WERI-Rb-1 (cell line): ENCODE measurements at regions not wholly inside any gene's neighbourhood (a gene's known extent, or its start where the extent isn't known, plus 50 kb on each side); places are given as distances from the start of the nearest gene placed in this dataset.

ENCODE experiments used
- DNase-seq: peaks from one replicate; pipeline ENCODE4 v3.0.0-alpha.2; 2020
- H3K27ac ChIP-seq: fragments of 250-450 bp; sonication (Bioruptor Pico); 2 replicates; pipeline ENCODE4 v1.5.1; 2020; ENCODE audit warnings: mild to moderate bottlenecking, moderate library complexity
- H3K27me3 ChIP-seq: fragments of 250-450 bp; sonication (Bioruptor Pico); 2 replicates; pipeline ENCODE4 v1.5.1; 2021; ENCODE audit warnings: mild to moderate bottlenecking, low read depth, moderate library complexity; ENCODE audit not compliant: insufficient read depth, severe bottlenecking
- H3K36me3 ChIP-seq: fragments of 250-450 bp; sonication (Bioruptor Pico); 2 replicates; pipeline ENCODE4 v1.5.1; 2020; ENCODE audit warnings: mild to moderate bottlenecking, moderate library complexity
- H3K4me3 ChIP-seq: 2 replicates; pipeline ENCODE4 v1.5.1; 2011; ENCODE audit warnings: low read depth, mild to moderate bottlenecking, control low read depth, low read length
- H3K9me3 ChIP-seq: fragments of 250-450 bp; sonication (Bioruptor Pico); 2 replicates; pipeline ENCODE4 v1.5.1; 2021; ENCODE audit warnings: mild to moderate bottlenecking, moderate library complexity; ENCODE audit not compliant: severe bottlenecking
- CTCF ChIP-seq: IDR thresholded peaks from 2 replicates; pipeline ENCODE4 v1.5.1; 2011; ENCODE audit warnings: low read depth, mild to moderate bottlenecking, control low read depth, inconsistent platforms, low read length

- peaks cover 5% of the 10 kb centered on the region for H3K9me3 ChIP-seq
- TF ChIP-seq CTCF, result no peak
- no peak for DNase-seq
- H3K27ac ChIP-seq, result no peak overlapping the region
- H3K36me3 ChIP-seq, result no peaks in the 10 kb centered on the region
- H3K27me3 ChIP-seq, result no peaks in the 10 kb centered on the region
- H3K4me3 ChIP-seq, result no peak overlapping the region
These were observed 886.0 kb downstream of the ADGRL2 start for GRCh38 chr1:82686774-82687173.

GRCh38 chr1:82646888-82647287 is 846.2 kb downstream of the ADGRL2 start:
- no peaks in the 10 kb centered on the region for H3K9me3 ChIP-seq
- no peaks in the 10 kb centered on the region for H3K36me3 ChIP-seq
- no peak for TF ChIP-seq CTCF
- no peak overlapping the region for H3K4me3 ChIP-seq
- no peaks in the 10 kb centered on the region for H3K27me3 ChIP-seq
- no peak overlapping the region for H3K27ac ChIP-seq
- DNase-seq, result no peak

GRCh38 chr1:82646336-82646735 is 845.6 kb downstream of the ADGRL2 start:
- no peaks in the 10 kb centered on the region for H3K36me3 ChIP-seq
- H3K9me3 ChIP-seq, result no peaks in the 10 kb centered on the region
- H3K27me3 ChIP-seq, result no peaks in the 10 kb centered on the region
- no peak for TF ChIP-seq CTCF
- peak; percentile 37 for DNase-seq
- H3K27ac ChIP-seq, result no peak overlapping the region
- no peak overlapping the region for H3K4me3 ChIP-seq

GRCh38 chr1:82644186-82644915 is 843.6 kb downstream of the ADGRL2 start:
- Histone ChIP-seq H3K4me3 (no peak overlapping the region), H3K27ac (no peak overlapping the region), H3K9me3 (no peaks in the 10 kb centered on the region), H3K36me3 (no peaks in the 10 kb centered on the region), H3K27me3 (no peaks in the 10 kb centered on the region)
- no peak for DNase-seq
- no peak for TF ChIP-seq CTCF

GRCh38 chr1:82640352-82640751 is 839.6 kb downstream of the ADGRL2 start:
- no peak for DNase-seq
- no peak overlapping the region for H3K27ac ChIP-seq
- H3K27me3 ChIP-seq, result no peaks in the 10 kb centered on the region
- no peaks in the 10 kb centered on the region for H3K9me3 ChIP-seq
- no peaks in the 10 kb centered on the region for H3K36me3 ChIP-seq
- TF ChIP-seq CTCF, result no peak
- no peak overlapping the region for H3K4me3 ChIP-seq

- Histone ChIP-seq H3K36me3 (no peaks in the 10 kb centered on the region), H3K9me3 (no peaks in the 10 kb centered on the region), H3K4me3 (no peak overlapping the region), H3K27me3 (no peaks in the 10 kb centered on the region), H3K27ac (no peak overlapping the region)
- DNase-seq, result no peak
- no peak for TF ChIP-seq CTCF
These were observed 833.5 kb downstream of the ADGRL2 start for GRCh38 chr1:82634266-82634665.
